Heart right ventricle (tissue), 16 donors: ENCODE measurements at regions not wholly inside any gene's neighbourhood (a gene's known extent, or its start where the extent isn't known, plus 50 kb on each side); places are given as distances from the start of the nearest gene placed in this dataset.

Source experiments
- ATAC-seq, 8 donors: fragments of 200-7000 bp; cut with Tn5 transposase; one replicate each; pipeline ENCODE4 v1.9.1; 2020; ENCODE audit warnings: mild to moderate bottlenecking in 8 of 8, moderate library complexity in 8 of 8, moderate number of reproducible peaks in 1 of 8
- DNase-seq, 2 donors: peaks; one replicate each; pipeline ENCODE4 v3.0.0-alpha.2; 2020
- H3K27ac ChIP-seq, 10 donors: fragments of 200-600 bp; sonication (generic) in 2 of 10; one replicate each; pipeline versions ENCODE4 v1.5.0 to v1.8.0; 2020 to 2022; ENCODE audit warnings: mild to moderate bottlenecking in 3 of 10
- H3K27me3 ChIP-seq, 7 donors: fragments of 200-600 bp; one replicate each; pipeline ENCODE4 v1.8.0; 2021 to 2022; ENCODE audit warnings: mild to moderate bottlenecking in 2 of 7
- H3K36me3 ChIP-seq, 9 donors: fragments of 200-600 bp; sonication (generic) in 1 of 9; one replicate each; pipeline versions ENCODE4 v1.5.0 to v1.8.0; 2020 to 2022; ENCODE audit warnings: mild to moderate bottlenecking in 2 of 9
- H3K4me1 ChIP-seq, 9 donors: fragments of 200-600 bp; sonication (generic) in 1 of 9; one replicate each; pipeline versions ENCODE4 v1.5.0 to v1.8.0; 2020 to 2022; ENCODE audit warnings: mild to moderate bottlenecking in 4 of 9
- H3K4me3 ChIP-seq, 10 donors: fragments of 200-600 bp; sonication (generic) in 2 of 10; one replicate each; pipeline versions ENCODE4 v1.5.0 to v1.8.0; 2020 to 2022; ENCODE audit warnings: mild to moderate bottlenecking in 7 of 10, moderate library complexity in 2 of 10
- H3K9me3 ChIP-seq, 11 donors: fragments of 200-600 bp in 10 of 11; sonication (generic) in 2 of 11; one replicate each; pipeline versions ENCODE4 v1.5.0 to v1.8.0; 2013 to 2022; ENCODE audit warnings: mild to moderate bottlenecking in 2 of 11, control low read depth in 1 of 11, moderate library complexity in 1 of 11
- WGBS, 2 donors: extraction: QIAGEN DNeasy Blood & Tissue Kit; methylation state at CpG; one replicate each; pipeline ENCODE4 v1.1.7; 2013; ENCODE audit warnings: inconsistent platforms in 1 of 2; 5-methylcytosine and 5-hydroxymethylcytosine counted together
- intact Hi-C, 10 donors: fragments of 100-400 bp; cut with DNase I; formaldehyde crosslinking; loops; one replicate each; pipeline versions ENCODE4 v1.11.1 to v1.14.2; 2022
- TF ChIP-seq, protein P1 (sequence below), 9 donors: fragments of 200-600 bp; sonication (generic) in 2 of 9; IDR thresholded peaks; one replicate each; pipeline versions ENCODE4 v1.5.0 to v1.8.0; 2021 to 2022; ENCODE audit warnings: antibody characterized with exemption in 9 of 9, mild to moderate bottlenecking in 5 of 9, moderate library complexity in 1 of 9
- donor health status: Arrhythmogenic right ventricular cardiomyopathy.
- donor health status: ischemic (EF 13 %, LVEDD 7.1; RV severe dilation, severe dysfunction).
- donor health status: healthy with polysubstance abuse.
- donor health status: DM: no; HTN: yes; CAD: no.
- donor health status: DM: no; HTN: no; CAD: no.
- donor health status: ischemic (EF 25% LVEDD 6.9; RV normal size, moderate dysfunction).
- donor health status: ischemic (EF 25% LVEDD 5.7; RV mildly dilated, moderate dysfunction).
- donor health status: healthy.
- donor health status: DM: yes; HTN: yes; CAD: no.
- donor health status: Ischemic cardiomyopathy.
- donor health status: ischemic (EF 35%, LVEDD 5.7; RV mildly dilated, moderate dysfunction).
- donor health status: nonischemic (EF 11% LVEDD 7.7; RV severe dilation, severe dysfunction).
- donor health status: DM: yes; HTN: yes; CAD: no.
- donor health status: PGD.
- donor health status: ischemic (EF 29% LVEDD 5.4; RV normal size, mild dysfunction).
- donor health status: nonischemic (EF 23%, LVEDD 6.1; RV moderate dilation, normal function).

DNA sequence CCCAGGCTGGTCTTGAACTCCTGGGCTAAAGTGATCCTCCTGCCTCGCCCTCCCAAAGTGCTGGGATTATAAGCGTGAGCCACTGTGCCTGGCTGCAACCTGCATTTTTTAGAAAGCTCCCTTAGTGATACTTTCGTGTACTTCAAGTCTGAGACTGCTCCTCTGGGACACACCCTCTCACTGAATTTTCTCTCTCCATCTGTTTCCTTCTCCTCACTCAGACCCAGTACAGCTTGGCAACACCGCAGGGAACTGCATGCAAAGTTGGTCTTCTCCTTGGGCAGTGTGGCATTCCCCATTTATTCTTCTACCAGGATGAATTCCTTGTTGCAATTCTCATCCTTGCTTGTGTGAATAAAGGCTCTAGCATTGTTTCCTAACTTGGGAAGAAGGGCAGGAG is 175.9 kb downstream of the LPIN1 start:
- ATAC-seq (no peak), DNase-seq (no peak)
- peaks cover 0 to 20% (median 0%) of the 10 kb centered on the region in 7 donors for H3K27me3 ChIP-seq
- no peaks in the 10 kb centered on the region for H3K36me3 ChIP-seq
- H3K9me3 ChIP-seq, result no peaks in the 10 kb centered on the region
- intact Hi-C loops, result no loop called here
- WGBS, 2 donors, result 93 to 96% methylated on average over 4 of the region's 4 CpGs
- H3K27ac ChIP-seq, result no peak overlapping the region
- H3K4me3 ChIP-seq, result no peak overlapping the region
- TF ChIP-seq, protein P1, sequence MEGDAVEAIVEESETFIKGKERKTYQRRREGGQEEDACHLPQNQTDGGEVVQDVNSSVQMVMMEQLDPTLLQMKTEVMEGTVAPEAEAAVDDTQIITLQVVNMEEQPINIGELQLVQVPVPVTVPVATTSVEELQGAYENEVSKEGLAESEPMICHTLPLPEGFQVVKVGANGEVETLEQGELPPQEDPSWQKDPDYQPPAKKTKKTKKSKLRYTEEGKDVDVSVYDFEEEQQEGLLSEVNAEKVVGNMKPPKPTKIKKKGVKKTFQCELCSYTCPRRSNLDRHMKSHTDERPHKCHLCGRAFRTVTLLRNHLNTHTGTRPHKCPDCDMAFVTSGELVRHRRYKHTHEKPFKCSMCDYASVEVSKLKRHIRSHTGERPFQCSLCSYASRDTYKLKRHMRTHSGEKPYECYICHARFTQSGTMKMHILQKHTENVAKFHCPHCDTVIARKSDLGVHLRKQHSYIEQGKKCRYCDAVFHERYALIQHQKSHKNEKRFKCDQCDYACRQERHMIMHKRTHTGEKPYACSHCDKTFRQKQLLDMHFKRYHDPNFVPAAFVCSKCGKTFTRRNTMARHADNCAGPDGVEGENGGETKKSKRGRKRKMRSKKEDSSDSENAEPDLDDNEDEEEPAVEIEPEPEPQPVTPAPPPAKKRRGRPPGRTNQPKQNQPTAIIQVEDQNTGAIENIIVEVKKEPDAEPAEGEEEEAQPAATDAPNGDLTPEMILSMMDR (IDR thresholded peaks at IDR 0.05), result no peak
- no peaks in the 10 kb centered on the region for H3K4me1 ChIP-seq

DNA sequence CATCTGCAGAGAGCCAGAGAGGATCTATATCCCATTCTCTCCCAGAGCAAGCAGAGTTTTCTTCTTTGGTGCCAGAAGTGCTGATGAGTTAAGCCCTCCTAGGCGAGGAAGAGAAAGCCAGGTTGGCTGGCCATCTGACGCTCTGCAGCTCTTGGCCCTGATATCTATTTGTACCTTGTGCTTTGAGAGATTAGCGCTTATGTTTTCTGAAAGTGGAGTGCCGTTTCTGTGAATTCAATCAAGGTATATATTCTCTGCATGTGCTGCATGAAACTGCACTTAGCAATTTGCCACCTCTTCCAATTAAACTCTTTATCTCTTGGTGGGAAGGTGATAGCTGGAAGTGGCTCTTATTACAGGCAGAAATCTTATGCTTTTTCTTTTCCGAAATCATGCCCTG is 177.5 kb downstream of the LPIN1 start:
- H3K36me3 ChIP-seq, result no peaks in the 10 kb centered on the region
- no peak overlapping the region for H3K27ac ChIP-seq
- no peaks in the 10 kb centered on the region for H3K9me3 ChIP-seq
- H3K27me3 ChIP-seq, result peaks cover 0 to 20% (median 0%) of the 10 kb centered on the region in 7 donors
- DNase-seq, result no peak
- no peak overlapping the region for H3K4me3 ChIP-seq
- ATAC-seq, result no peak
- TF ChIP-seq, protein P1 (IDR thresholded peaks at IDR 0.05), result no peak
- WGBS, 2 donors, result 49 to 66% methylated on average over 5 of the region's 5 CpGs
- intact Hi-C loops, result no loop called here
- H3K4me1 ChIP-seq, result no peaks in the 10 kb centered on the region

DNA sequence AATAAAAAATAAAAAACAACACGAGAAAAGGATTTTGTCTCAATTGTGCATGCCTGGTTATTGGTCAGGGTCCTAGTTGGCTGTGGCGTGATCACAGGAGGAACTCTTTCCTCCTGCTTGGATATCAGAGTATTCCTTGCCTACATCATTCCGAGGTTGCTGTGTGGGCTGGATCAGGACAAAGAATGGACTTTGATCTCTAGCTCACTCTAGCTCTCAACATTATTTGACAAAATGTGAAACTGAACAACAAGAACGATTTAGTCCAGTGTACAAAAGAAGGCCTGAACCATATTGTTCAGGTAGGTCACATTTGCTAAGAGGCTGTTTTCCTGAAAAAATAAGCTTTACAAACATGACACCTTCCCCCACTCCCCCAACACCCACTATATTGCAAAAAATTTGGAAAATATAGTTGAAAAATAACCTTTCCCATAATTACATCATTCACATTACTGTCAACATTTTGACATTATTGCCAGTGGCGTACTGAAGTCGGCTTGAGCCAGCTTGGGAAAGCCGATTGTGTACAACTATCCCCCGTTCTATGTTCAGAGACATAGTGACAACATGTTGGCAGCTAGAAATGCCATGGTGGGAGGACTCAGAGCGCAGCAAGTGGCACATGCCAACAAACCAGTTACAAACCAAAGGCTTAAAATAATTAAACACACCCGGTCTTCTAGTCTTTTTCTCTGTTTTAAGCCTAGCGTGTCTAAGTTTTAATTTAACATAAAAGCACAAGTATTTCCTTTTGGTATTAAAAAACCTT is 179.0 kb downstream of the LPIN1 start:
- 93% methylated on average over 11 of the region's 11 CpGs for WGBS, 2 donors
- Histone ChIP-seq H3K36me3 (no peaks in the 10 kb centered on the region), H3K4me1 (peaks cover 0 to 8% (median 0%) of the 10 kb centered on the region in 9 donors), H3K4me3 (no peak overlapping the region), H3K27ac (no peak overlapping the region), H3K27me3 (peaks cover 0 to 14% (median 0%) of the 10 kb centered on the region in 7 donors), H3K9me3 (no peaks in the 10 kb centered on the region)
- no peak for ATAC-seq
- DNase-seq, result no peak
- TF ChIP-seq, protein P1 (IDR thresholded peaks at IDR 0.05), result no peak
- intact Hi-C loops, result no loop called here

DNA sequence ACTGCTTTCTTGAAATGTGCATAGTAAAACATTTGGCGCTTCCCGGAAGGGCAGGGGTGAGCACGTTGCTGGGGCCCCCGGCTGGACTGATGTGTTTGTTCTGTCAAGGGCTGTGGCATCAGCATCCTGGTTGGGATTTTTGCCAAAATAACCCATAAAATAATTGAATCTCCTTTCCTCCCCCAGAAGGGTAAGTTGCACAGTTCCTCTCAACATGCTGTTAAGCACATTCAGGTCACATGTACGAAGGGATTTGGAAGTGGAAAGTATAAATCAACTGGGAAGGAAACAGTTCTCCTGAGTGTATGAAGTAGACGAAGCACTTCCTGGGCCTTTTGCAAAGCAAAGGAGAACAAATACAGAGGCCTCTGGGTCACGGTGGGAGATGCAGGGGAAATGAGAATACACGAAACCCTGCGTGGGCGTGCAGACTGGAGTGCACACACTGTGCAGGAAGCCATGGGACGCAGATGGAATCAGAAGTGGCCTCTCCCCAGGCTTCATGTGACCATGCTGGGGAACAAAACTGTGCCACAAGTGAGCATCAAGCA is 183.9 kb downstream of the LPIN1 start:
- TF ChIP-seq, protein P1 (IDR thresholded peaks at IDR 0.05), result no peak
- intact Hi-C loops, result no loop called here
- peaks cover 0 to 18% (median 0%) of the 10 kb centered on the region in 9 donors for H3K4me1 ChIP-seq
- H3K27ac ChIP-seq, result peak overlapping the region in 2 of 10 donors; percentile 26 to 53
- peak in 7 of 8 donors; percentile 42 to 70 (median 53) for ATAC-seq
- H3K36me3 ChIP-seq, result no peaks in the 10 kb centered on the region
- peak in 1 of 2 donors; percentile 17 for DNase-seq
- H3K9me3 ChIP-seq, result no peaks in the 10 kb centered on the region
- WGBS, 2 donors, result 50 to 71% methylated on average over 11 of the region's 11 CpGs
- H3K4me3 ChIP-seq, result no peak overlapping the region
- H3K27me3 ChIP-seq, result no peaks in the 10 kb centered on the region
